OCI-LY1 (cell line): ENCODE measurements at regions not wholly inside any gene's neighbourhood (a gene's known extent, or its start where the extent isn't known, plus 50 kb on each side); places are given as distances from the start of the nearest gene placed in this dataset.

Experiments
- H2AFZ ChIP-seq: fragments of 200-600 bp; sonication (generic), shearing (Covaris generic); 2 replicates; pipeline ENCODE4 v1.6.0; 2014; ENCODE audit warnings: antibody characterized with exemption, mild to moderate bottlenecking, low read length
- H3F3A ChIP-seq: fragments of 200-600 bp; sonication (generic), shearing (Covaris generic); 2 replicates; pipeline ENCODE4 v1.6.0; 2014; ENCODE audit warnings: mild to moderate bottlenecking, antibody characterized with exemption, low read length, moderate library complexity; ENCODE audit not compliant: insufficient read depth
- H3K27ac ChIP-seq: fragments of 200-600 bp; sonication (generic); 2 replicates; pipeline ENCODE4 v1.5.1; 2014; ENCODE audit warnings: low read length, mixed run types, mild to moderate bottlenecking, low read depth; ENCODE audit not compliant: poor library complexity, severe bottlenecking
- H3K27me3 ChIP-seq: fragments of 200-600 bp; sonication (generic); 2 replicates; pipeline ENCODE4 v1.6.0; 2014; ENCODE audit warnings: antibody characterized with exemption, mild to moderate bottlenecking, low read length, moderate library complexity; ENCODE audit not compliant: insufficient read depth
- H3K36me3 ChIP-seq: fragments of 200-600 bp; sonication (generic); 2 replicates; pipeline ENCODE4 v1.6.1; 2014; ENCODE audit warnings: mild to moderate bottlenecking, antibody characterized with exemption, low read length, moderate library complexity, mixed read lengths; ENCODE audit not compliant: insufficient read depth
- H3K4me1 ChIP-seq: fragments of 200-600 bp; sonication (generic); 2 replicates; pipeline ENCODE4 v1.5.1; 2014; ENCODE audit warnings: mild to moderate bottlenecking, low read length, moderate library complexity; ENCODE audit not compliant: insufficient read depth, severe bottlenecking
- H3K4me2 ChIP-seq: fragments of 200-600 bp; sonication (generic), shearing (Covaris generic); 2 replicates; pipeline ENCODE4 v1.6.1; 2014; ENCODE audit warnings: low read length
- H3K4me3 ChIP-seq: fragments of 200-600 bp; sonication (generic); 2 replicates; pipeline ENCODE4 v1.5.1; 2014; ENCODE audit warnings: low read length, low read depth, mild to moderate bottlenecking, mixed read lengths; ENCODE audit not compliant: poor library complexity, severe bottlenecking
- H3K79me2 ChIP-seq: fragments of 200-600 bp; shearing (Covaris generic); 2 replicates; pipeline ENCODE4 v1.6.1; 2016; ENCODE audit warnings: mixed run types, low read length, mixed read lengths; ENCODE audit not compliant: insufficient read depth
- H3K9ac ChIP-seq: fragments of 200-600 bp; sonication (generic), shearing (Covaris generic); 2 replicates; pipeline ENCODE4 v1.6.1; 2014; ENCODE audit warnings: mild to moderate bottlenecking, low read length, mixed read lengths
- H3K9me2 ChIP-seq: fragments of 200-600 bp; sonication (generic), shearing (Covaris generic); 2 replicates; pipeline ENCODE4 v1.6.1; 2014; ENCODE audit warnings: low read depth, mild to moderate bottlenecking, low read length, mixed read lengths
- H3K9me3 ChIP-seq: fragments of 200-600 bp; shearing (Covaris generic); 2 replicates; pipeline ENCODE4 v1.6.1; 2014; ENCODE audit warnings: low read length, mixed read lengths
- H4K20me1 ChIP-seq: fragments of 200-600 bp; sonication (generic), shearing (Covaris generic); 2 replicates; pipeline ENCODE4 v1.6.0; 2016; ENCODE audit warnings: mild to moderate bottlenecking, low read length; ENCODE audit not compliant: insufficient read depth
- CTCF ChIP-seq: fragments of 200-600 bp; sonication (generic), shearing (Covaris generic); IDR thresholded peaks from 2 replicates; pipeline ENCODE4 v1.5.1; 2017; ENCODE audit warnings: mild to moderate bottlenecking, antibody characterized with exemption, low read length, moderate library complexity, mixed read lengths
- EZH2 ChIP-seq: fragments of 200-600 bp; sonication (generic), shearing (Covaris generic); IDR thresholded peaks from 2 replicates; pipeline ENCODE4 v1.8.0; 2017; ENCODE audit warnings: borderline replicate concordance, mixed run types, mild to moderate bottlenecking, antibody characterized with exemption, low read length, moderate library complexity, mixed read lengths

GRCh38 chr5:73379435-73379834, 69.1 kb downstream of the FOXD1 start:
- no peak for TF ChIP-seq EZH2
- H3K27ac ChIP-seq, result no peak overlapping the region
- no peak overlapping the region for H3K4me3 ChIP-seq
- no peaks in the 10 kb centered on the region for H3K4me1 ChIP-seq
- H4K20me1 ChIP-seq, result no peaks in the 10 kb centered on the region
- no peaks in the 10 kb centered on the region for H3K79me2 ChIP-seq
- H3K36me3 ChIP-seq, result no peaks in the 10 kb centered on the region
- no peaks in the 10 kb centered on the region for H3K9me2 ChIP-seq
- H3K27me3 ChIP-seq, result no peaks in the 10 kb centered on the region
- H3K9me3 ChIP-seq, result no peaks in the 10 kb centered on the region
- H3K9ac ChIP-seq, result no peak overlapping the region
- no peaks in the 10 kb centered on the region for H3F3A ChIP-seq
- no peak overlapping the region for H2AFZ ChIP-seq
- no peak overlapping the region for H3K4me2 ChIP-seq

GRCh38 chr5:73378765-73379164, 69.8 kb downstream of the FOXD1 start:
- Histone ChIP-seq H3F3A (no peaks in the 10 kb centered on the region), H3K36me3 (no peaks in the 10 kb centered on the region), H3K4me3 (no peak overlapping the region), H3K4me1 (no peaks in the 10 kb centered on the region), H3K79me2 (no peaks in the 10 kb centered on the region), H3K4me2 (no peak overlapping the region), H3K27me3 (no peaks in the 10 kb centered on the region), H3K9ac (no peak overlapping the region), H4K20me1 (no peaks in the 10 kb centered on the region), H3K9me3 (no peaks in the 10 kb centered on the region), H2AFZ (no peak overlapping the region), H3K9me2 (no peaks in the 10 kb centered on the region), H3K27ac (no peak overlapping the region)
- TF ChIP-seq CTCF, result no peak
- no peak for TF ChIP-seq EZH2

- no peak overlapping the region for H3K27ac ChIP-seq
- H3K4me3 ChIP-seq, result no peak overlapping the region
- H3F3A ChIP-seq, result no peaks in the 10 kb centered on the region
- no peaks in the 10 kb centered on the region for H3K79me2 ChIP-seq
- no peak overlapping the region for H2AFZ ChIP-seq
- no peak overlapping the region for H3K9ac ChIP-seq
- H3K4me2 ChIP-seq, result no peak overlapping the region
- no peaks in the 10 kb centered on the region for H3K27me3 ChIP-seq
- H3K9me3 ChIP-seq, result no peaks in the 10 kb centered on the region
- no peaks in the 10 kb centered on the region for H4K20me1 ChIP-seq
- TF ChIP-seq EZH2 (no peak), CTCF (no peak)
- no peaks in the 10 kb centered on the region for H3K9me2 ChIP-seq
- H3K36me3 ChIP-seq, result no peaks in the 10 kb centered on the region
- no peaks in the 10 kb centered on the region for H3K4me1 ChIP-seq
Observed at GRCh38 chr5:73378070-73378469, 70.5 kb downstream of the FOXD1 start.

GRCh38 chr5:73376618-73377170, 71.9 kb downstream of the FOXD1 start:
- TF ChIP-seq CTCF (no peak), EZH2 (no peak)
- Histone ChIP-seq H3K27ac (no peak overlapping the region), H3K4me1 (no peaks in the 10 kb centered on the region), H3K9me3 (no peaks in the 10 kb centered on the region), H3K9ac (no peak overlapping the region), H3K27me3 (no peaks in the 10 kb centered on the region), H3F3A (no peaks in the 10 kb centered on the region), H3K4me3 (no peak overlapping the region), H3K4me2 (no peak overlapping the region), H4K20me1 (no peaks in the 10 kb centered on the region), H2AFZ (no peak overlapping the region), H3K9me2 (no peaks in the 10 kb centered on the region), H3K36me3 (no peaks in the 10 kb centered on the region), H3K79me2 (no peaks in the 10 kb centered on the region)
